Activated T-cell treated with anti-CD3 and anti-CD28 coated beads, Interleukin-2, amount 50 U/mL, for 48 hours (primary cell): ENCODE measurements at regions not wholly inside any gene's neighbourhood (a gene's known extent, or its start where the extent isn't known, plus 50 kb on each side); places are given as distances from the start of the nearest gene placed in this dataset.
"Not testable (repeated sequence)": the region's sequence is repeated elsewhere in the genome, so short reads cannot be mapped to it uniquely, and the experiment has no call there.

ENCODE experiments used
- DNase-seq, 2 experiments: peaks; one replicate each; pipeline ENCODE4 v3.0.0-alpha.2; 2020

DNA sequence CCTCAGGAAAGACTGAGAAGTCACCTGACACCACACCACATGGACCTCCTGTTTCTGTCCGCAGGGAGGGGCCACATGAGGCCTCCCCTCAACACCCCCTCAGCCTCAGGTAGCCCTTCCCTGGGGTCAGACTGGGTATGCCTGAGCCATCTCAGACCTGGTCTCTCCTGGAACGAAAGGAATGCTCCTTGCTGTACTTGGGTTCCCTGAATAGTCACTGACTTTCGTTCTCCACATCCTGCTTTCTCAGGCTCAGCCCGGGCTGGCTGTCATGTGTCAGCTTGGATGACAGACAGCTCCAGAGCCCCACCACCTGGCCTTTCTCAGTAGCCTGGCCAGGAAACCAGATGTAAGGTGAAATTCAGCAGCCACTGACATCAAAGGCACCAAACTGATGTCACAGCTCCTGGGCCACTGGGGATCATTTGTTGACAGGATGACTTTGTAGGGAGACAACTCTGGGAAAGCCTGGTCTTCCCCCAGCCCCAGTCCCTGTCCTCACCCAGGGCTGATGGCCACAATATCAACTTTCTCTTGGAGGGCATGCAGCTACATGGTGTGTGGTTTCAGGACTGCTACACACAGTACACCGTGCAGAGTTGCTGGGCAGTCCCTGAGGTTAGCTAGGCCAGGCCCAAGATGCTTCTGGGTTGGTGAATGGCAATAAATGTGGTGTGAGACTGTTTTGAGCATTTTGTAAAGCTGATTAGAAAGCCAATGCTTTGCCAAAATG is 141.4 kb upstream of the MRPS22 start:
- DNase-seq, result no peak

DNA sequence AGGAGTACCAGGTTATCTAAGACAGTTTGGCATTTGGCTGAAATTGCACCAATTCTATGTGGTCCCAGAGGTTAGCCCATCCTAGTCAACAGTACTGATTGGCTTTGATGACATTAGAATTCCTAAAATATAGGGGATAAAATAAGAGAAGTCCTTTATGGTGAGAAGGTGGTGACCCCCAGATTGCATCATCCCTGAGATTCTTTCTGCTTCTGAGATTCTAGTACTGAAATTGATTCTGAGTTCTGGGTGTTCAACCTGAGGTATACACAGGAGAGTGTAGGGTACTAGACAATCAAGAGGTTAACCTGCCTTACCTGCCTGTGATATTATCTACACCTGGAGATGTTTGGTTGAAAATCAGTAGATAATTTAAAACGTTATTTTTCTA is 140.9 kb upstream of the MRPS22 start:
- DNase-seq, result no peak

DNA sequence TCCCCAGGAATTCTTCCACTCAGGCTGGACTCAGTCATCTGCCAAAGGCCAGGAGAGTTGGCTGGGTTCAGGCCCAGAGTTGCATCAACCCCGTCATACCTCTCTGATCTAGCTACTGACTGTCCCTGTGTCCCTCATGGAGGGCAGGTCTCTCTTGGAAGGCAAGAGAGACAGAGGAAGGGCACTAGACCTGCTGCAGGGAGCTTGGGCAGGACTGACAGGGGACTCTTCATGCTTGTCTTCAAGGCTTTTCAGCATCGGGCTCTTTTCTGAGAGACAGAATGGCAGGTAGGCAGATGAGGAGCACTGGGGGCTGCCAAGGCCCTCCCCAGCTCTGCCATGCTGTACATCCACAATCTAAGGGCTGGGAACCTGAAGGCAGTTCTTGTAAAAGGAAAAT is 140.1 kb upstream of the MRPS22 start:
- no peak for DNase-seq

DNA sequence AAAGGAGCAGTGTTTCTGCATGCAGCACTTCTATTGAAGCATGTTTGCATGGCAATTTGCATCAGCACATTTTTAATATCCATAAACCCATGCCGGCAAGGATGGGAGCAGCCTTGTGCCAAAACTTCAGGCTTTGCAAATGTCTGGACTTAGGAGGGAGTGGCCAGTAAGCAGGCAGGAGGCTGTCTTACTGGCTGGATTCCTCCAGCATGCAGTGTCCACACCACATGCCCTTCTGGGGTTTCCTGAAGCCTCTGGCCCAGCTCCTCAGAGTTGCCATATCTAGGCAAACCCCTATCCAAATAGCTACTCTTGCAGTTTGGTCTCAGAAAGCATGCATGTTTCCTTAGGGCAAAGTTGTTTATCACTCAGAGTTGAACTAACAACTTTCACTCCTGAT is 139.1 kb upstream of the MRPS22 start:
- no peak for DNase-seq

DNA sequence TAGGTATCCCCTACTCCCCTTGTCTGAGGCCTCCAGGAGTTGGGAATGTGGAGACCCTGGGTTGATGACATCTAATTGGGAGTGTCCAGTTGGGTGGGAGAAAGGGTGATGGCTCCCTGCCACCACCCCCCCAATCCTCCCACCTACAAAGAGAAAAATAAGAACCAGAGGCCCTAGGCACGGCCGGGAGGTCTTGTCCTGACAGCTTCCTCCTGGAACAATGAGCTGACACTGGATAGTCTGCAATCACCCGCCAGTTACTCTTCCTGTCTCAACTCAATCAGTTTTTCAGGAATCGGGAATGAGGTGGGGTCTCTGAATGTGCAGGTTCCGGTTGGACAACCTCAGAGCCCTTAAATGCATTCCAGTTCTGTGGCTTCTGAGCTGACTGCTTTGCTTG is 129.9 kb upstream of the MRPS22 start:
- DNase-seq, result no peak

DNA sequence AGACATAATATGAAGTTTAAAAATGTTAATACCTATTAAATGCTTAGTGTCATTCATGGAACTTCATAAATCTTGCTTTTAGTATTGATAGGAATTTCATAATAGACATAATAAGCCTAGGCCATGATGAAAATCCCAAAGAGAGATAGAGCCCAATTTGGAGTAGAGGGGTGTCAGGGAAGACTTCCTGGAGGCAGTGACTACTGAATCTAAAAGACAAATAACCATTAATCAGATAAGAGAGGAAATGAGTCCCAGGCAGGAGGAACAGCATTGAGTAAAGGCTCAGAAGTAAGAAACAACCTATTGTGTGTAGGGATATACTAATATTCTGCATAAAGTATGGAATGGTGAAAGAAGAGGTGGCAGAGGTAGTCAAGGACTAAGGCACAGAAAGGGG is 126.9 kb upstream of the MRPS22 start:
- DNase-seq, result no peak

DNA sequence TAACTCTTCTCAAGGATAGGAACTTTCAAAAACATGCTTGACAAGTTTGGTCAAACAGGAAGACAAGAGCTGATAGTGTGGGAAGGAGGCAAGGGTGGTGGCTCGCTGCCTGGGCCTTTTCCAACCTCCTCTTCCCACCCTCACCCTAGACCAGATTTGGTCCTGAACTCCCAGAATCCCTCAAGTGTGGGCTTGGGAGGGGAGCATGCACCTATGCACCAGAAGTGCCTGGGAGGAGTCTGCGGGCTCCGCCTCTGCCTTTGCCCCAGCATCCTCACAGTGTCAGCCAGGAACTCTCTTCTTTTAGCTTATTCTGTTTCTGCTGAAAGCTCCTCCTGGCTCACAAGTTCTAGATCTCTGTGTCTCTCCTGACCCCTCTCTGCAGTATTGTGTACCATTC is 126.2 kb upstream of the MRPS22 start:
- DNase-seq, result no peak

DNA sequence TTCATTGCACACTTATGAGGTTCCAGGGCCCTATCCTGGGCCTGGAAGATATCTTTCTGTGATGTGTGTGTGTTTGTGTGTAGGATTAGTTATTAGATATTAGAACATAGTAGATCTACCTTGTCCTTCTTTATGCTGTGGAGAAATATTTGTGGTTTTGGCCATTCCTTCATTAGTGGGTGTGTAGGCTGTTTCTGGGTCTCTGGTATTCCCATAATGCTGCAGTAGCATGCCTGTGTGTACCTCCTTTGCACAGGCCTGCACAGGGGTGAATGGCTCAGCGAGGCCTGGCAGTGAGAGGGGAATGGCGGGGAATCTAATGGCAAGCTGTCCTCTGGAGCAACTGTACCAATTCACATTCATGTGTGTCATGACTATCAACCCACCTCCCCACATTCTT is 125.8 kb upstream of the MRPS22 start:
- no peak for DNase-seq

DNA sequence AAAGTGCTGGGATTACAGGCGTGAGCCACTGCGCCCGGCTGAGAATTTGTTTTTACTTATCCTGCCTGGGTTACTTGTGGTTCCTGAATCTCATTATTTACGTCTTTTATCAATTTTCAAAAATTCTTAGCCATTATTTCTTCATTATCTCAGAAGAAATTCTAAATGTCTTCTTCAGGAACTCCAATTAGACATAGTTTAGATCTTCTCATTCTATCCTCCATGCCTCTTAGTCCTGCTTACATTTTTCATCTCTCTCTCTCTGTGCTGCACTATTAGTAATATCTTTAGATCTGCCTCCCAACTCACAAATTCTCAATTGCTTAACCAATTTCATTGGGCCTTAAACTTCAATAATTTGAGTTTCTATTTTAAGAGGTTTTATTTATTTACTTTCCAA is 124.4 kb upstream of the MRPS22 start:
- no peak for DNase-seq

DNA sequence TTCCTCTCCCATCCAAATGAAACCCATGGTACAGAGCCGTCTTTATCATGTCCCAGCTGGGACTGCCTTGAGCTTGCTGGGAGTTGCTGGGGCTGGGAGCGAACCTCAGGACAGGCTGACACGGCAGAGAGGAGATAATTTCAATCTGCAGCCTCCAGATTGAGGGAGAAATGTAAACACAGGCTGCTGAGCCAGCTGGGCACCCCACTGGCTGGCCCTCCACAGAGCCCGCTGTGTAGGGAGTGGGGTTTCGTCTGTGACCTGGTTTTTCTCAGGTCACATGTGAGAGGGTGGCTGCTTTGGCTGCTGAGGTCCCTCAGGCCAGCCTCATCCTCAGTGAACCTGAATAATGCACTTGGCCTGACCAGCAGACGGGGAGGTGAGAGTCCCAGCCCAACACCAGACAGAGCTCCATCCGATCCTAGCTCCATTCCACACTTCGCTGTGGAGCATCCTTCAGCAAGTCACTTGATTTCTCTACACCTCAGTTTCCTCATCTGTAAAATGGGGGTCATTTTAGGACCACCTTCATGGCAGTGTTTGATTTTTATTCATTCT is 121.6 kb upstream of the MRPS22 start:
- no peak for DNase-seq

DNA sequence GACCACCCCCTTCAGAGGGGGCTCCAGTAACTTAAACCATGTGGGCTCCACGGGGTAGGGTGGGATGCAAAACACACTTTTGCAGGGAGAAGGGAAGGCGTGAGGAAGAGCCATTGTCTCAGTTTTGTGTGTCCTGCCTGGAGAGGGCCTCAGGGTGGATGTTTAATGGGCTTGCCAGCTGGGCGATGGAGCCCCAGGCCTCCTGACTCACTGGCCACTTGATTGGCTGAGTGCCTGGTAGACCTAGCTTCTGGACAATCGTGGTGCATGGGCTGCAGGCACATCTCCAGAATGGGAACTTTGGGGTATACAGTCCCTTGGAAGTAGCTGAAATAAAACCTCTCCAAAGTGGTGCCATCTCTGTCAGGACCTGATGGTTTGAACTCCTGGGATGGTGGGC is 118.3 kb upstream of the MRPS22 start:
- DNase-seq, result no peak

DNA sequence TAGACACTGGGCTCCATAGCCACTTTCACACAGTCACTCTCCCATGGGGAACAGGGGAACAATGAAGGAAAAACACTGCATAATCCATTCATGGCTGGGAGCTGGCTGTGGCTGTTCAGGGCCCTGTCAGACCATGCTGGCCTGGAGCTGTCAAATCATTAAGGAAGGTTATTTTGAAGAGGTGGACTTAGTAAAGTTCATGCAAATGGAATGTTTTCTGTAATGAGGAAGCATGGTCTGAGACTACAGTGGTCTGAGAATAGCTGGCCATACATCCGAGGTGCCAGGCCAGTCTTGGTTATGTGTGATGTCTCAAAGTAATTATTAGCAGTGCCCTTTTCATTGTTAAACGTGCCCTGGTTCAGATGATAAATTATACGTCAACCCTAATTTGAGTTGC is 117.1 kb upstream of the MRPS22 start:
- no peak for DNase-seq

DNA sequence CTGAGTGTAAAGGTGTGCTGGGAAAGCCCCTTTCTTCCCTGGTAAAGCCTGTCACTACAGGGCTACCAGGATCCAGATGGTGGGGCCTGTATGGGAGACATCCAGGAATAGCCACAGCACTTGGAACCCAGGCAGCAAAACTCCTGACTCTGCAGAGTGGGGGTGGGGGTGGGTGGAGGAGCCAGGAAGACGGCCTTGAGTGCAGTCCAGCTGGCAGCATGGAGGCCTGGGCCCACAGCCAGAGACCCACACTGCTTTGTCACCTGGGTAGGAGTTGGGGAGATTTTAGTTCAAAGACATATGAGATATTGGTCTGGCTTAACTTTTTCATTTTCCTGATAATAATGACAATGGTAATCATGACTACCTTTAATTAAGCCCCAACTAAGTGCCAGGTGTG is 116.7 kb upstream of the MRPS22 start:
- DNase-seq, result no peak

DNA sequence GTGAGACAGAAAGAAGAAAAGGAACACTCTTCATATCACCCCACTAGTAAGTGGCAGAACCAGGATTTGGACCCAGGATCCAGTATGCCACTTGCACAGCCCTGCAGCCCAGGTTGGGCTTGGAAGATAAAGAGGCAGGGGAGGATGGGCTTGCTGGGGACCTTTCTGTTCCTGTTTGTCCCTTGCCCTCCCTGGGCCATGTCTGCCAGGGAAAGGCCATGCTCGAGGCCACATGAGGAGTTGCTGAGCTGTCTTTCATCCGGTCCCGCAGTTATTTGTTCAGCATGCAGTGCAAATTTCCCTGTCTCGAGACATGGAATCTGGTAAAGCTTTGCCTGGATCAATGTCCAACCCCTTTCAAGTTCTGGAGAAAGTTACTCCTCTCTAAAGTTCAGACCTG is 116.0 kb upstream of the MRPS22 start:
- DNase-seq, result no peak

DNA sequence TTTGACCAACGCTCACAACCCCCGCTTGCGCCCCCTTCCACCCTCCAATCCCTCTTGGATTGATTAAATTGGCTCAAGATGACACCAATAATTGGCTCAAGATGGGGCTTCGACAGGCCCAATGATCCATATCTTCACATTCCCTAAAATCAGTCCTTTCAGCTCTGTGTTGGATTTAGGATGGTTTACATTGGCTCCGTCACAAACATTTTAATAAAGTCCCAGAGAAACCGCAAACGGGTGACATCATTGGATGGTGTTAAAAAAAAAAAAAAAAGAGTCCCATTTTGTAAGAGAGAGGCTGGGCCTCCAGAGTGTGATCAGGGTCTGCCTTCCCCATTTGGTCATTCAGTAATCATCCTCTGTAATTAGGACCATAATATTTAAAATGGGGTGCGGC is 113.4 kb upstream of the MRPS22 start:
- no peak for DNase-seq

DNA sequence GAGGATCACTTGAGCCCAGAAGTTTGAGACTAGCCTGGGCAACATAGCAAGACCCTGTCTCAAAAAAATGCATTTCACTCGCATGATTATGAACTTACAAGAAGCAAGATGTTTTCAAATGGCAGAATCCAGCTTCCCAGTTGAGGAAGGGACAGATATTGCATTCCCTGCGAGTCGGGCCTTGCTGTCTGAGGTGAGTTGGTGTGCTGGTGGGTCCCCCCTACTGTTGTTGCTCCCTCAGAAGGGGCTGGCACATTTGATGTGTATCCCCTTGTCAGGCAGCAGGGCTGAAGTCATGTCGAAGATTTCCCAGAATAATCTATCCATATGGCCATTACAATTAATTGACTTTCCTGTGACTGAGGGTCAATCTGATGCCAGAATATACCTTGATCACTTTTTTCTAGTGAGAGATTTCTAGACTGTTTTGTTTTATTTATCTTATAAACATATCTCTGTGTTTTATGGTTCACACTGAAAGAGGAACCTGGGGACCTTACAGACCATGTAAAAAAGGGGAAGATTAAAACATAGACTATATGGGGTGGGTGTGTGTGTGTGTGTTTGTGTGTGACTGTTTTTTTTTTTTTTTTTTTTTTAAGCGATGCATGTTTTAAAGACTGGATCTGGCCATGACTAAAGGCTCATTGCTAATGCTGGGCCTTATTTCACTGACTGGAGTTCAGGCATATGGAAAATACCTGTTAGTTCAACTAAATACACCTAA is 112.1 kb upstream of the MRPS22 start:
- no peak for DNase-seq

DNA sequence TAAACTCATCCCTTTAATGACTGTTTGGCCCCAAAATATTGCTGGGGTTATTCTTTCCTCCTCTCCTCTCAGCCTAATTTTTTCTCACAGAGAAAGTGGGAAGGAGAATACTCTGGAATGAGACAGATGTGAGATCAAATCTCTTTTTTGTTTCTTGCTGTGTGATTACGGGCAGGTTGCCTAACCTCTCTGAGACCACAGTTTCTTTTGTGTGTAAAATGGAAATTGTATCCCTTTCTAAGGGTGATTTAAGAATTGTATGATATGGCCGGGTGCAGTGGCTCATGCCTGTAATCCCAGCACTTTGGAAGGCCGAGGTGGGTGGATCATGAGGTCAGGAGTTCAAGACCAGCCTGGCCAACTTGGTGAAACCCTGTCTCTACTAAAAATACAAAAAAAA is 111.5 kb upstream of the MRPS22 start:
- DNase-seq, result not testable (repeated sequence)

DNA sequence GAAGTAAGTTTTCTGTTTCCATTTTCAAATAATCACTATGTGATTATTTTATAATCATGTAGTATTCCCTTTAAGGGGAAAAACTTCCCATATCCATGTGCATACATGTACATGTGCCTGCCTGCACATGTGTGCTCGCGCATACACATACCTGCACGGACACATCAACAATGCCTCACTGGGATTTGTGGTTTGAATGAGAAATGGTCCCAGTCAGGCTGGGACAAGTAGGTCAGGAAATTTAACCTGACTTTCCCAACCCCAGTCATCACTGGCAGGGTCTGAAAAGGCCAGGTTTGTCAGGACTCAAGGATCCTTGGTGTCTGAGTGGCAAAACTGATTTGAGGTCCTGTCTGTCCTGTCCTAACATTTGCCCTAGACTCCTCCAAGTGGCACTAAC is 109.3 kb upstream of the MRPS22 start:
- no peak for DNase-seq

DNA sequence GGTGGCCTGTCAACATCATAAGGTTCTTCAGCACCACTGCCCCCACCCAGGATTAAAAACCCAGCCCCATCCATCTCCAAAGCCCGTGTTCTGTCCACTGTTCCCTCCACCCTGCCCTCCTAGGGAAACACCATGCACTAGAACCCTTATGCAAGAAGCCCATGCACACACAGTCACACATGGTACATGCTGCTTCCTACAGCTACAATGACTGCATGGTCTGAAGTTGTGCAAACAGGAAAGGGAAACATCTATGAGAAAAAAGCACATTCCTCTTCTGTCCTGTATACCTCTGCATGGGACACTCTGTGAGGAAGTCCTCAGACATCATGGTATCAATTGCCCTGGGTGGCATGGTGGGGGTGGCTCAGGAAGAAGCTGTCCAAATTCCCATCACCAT is 108.6 kb upstream of the MRPS22 start:
- DNase-seq, result no peak

DNA sequence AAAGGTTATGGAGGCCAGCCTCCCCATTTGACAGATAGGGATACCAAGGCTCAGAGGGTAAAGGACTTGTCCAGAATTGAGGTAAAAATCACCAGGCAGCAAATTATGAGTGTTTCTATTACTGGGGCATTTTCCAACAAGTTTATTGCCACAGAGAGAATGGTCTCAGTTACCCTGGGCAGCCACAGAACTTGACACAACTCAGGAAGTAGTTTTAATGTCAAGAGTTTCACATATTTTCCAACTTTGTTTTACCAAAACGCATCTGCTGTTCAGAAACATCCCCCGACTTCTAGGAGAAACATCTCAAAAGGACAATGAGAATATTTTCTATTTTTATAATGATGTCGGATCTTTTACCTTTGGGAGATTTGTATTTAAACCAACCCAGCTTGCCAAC is 107.5 kb upstream of the MRPS22 start:
- DNase-seq, result no peak

DNA sequence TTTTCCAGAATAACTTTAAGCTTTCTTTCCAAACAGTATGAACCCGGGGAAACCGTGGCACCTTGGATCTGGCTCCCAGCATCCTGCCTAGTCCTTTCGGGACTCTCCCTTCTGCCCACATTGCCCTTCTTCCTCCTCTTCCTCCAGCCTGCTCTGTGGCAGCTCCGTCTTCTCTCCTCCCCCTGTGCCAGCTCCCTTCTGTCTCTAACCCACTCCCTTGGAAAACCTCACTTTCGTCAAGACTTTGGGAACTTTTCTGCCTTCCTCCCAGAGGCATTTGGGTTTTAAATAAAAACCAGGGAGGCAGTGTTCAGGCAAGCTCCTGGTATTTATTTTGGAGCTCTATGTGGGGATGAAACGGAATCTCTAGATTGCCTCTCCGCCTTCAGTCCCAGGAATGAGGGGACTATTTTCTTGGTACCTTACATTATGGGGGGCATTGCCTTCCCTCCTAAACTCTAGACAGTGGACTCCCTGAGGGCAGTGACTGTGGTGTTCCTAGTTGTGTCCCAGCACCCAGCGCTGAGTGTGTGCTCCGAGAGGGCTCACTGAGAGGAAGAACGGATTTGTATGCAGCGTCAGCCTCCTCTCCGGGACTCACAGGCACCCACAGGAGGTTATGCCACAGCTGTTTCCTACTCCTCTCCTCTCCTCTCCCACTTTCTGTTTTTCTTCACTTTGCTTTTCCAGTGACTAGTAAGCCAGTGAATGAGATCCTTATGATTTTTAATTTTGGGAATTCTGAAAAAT is 105.4 kb upstream of the MRPS22 start:
- no peak for DNase-seq

DNA sequence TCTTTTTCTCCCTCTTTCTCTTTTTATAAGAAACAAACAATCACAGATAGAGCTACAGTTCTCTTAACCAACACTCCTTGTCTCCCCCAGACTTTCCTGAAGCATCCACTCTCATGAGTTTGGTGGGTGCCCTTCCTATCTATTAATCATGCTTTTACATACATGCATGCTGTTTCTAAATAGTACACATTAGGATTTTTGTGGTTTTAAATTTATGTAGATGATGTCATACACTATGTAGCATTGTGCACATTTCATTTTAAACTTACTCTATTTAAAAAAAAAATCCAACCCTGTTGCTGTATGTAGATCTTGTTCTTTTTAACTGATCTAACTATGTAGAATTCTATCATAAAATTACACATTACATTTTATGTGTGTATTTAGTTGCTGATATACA is 104.3 kb upstream of the MRPS22 start:
- DNase-seq, result no peak

DNA sequence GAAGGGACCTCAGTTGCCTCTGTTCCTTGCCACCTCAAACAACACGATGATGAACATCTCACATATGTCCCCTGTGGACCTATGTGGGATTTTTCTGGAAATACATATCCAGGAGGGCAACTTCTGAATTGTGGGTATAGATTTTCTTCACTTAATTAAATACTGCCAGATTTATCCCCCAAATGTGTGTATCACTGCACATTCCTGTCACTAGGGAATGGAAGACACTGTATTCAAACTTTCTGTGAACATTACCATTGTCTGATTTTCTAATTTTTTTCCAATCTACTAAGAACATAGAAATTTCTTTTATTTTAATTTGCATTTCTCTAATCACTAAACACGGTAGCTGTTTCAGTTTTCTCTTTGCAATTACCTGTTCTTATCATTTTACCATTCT is 102.0 kb upstream of the MRPS22 start:
- DNase-seq, result no peak

DNA sequence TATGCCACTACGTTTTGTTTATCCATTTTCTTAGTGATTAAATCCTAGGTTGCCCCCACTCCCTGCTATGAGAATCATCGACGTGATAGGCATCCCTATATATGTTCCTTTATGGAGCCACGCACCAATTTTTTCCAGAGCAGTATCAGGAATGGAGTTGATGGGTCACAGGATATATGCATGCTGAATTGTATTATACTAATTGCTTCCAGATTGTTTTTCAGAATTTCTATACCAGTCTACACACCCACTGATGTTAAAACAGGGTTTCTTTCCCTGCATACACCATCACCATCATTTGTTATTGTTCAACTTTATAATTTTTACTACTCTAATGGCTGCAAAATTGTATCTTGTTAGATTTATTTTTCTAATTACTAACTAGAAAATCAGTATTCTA is 100.1 kb upstream of the MRPS22 start:
- DNase-seq, result no peak
